Neural crest cell (in vitro differentiated cells): ENCODE measurements at regions not wholly inside any gene's neighbourhood (a gene's known extent, or its start where the extent isn't known, plus 50 kb on each side); places are given as distances from the start of the nearest gene placed in this dataset.

Experiments
- DNase-seq: peaks from one replicate; pipeline ENCODE4 v3.0.0; 2021; ENCODE audit warnings: low read depth, mixed read lengths, low spot score
- H3K27ac Mint-ChIP-seq: one replicate; pipeline ENCODE4 v1.8.0; 2021; ENCODE audit warnings: mild to moderate bottlenecking, mixed read lengths; ENCODE audit not compliant: unreplicated experiment
- H3K27me3 Mint-ChIP-seq: 2 replicates; pipeline ENCODE4 v1.8.0; 2021; ENCODE audit warnings: low read depth, mild to moderate bottlenecking, mixed read lengths
- H3K36me3 Mint-ChIP-seq: 2 replicates; pipeline ENCODE4 v1.8.0; 2021; ENCODE audit warnings: low read depth, mild to moderate bottlenecking, mixed read lengths
- H3K4me1 Mint-ChIP-seq: 2 replicates; pipeline ENCODE4 v1.8.0; 2021; ENCODE audit warnings: mixed read lengths
- H3K4me3 Mint-ChIP-seq: one replicate; pipeline ENCODE4 v1.8.0; 2021; ENCODE audit warnings: mild to moderate bottlenecking, mixed read lengths
- H3K9me3 Mint-ChIP-seq: 2 replicates; pipeline ENCODE4 v1.8.0; 2021; ENCODE audit warnings: mixed read lengths
- CTCF ChIP-seq: fragments of 200-600 bp; sonication (generic); conservative IDR thresholded peaks from 2 replicates; pipeline ENCODE4 v1.5.0; 2021; ENCODE audit warnings: antibody characterized with exemption, mild to moderate bottlenecking

GRCh38 chr13:94860981-94861407 is 148.6 kb upstream of the SOX21 start:
- DNase-seq: no peak
- peaks cover 29% of the 10 kb centered on the region for H3K4me1 Mint-ChIP-seq
- H3K9me3 Mint-ChIP-seq: no peaks in the 10 kb centered on the region
- peaks cover 9% of the 10 kb centered on the region for H3K27me3 Mint-ChIP-seq
- no peaks in the 10 kb centered on the region for H3K36me3 Mint-ChIP-seq
- no peak overlapping the region for H3K4me3 Mint-ChIP-seq
- no peak overlapping the region for H3K27ac Mint-ChIP-seq
- no peak for TF ChIP-seq CTCF

GRCh38 chr13:94859811-94860210 is 147.5 kb upstream of the SOX21 start:
- H3K27ac Mint-ChIP-seq: no peak overlapping the region
- H3K4me1 Mint-ChIP-seq: peaks cover 29% of the 10 kb centered on the region
- H3K9me3 Mint-ChIP-seq: no peaks in the 10 kb centered on the region
- no peak for TF ChIP-seq CTCF
- H3K36me3 Mint-ChIP-seq: no peaks in the 10 kb centered on the region
- no peak for DNase-seq
- no peak overlapping the region for H3K4me3 Mint-ChIP-seq
- H3K27me3 Mint-ChIP-seq: peaks cover 6% of the 10 kb centered on the region

GRCh38 chr13:94859278-94859691 is 146.9 kb upstream of the SOX21 start:
- Mint-ChIP-seq H3K27me3 (peaks cover 6% of the 10 kb centered on the region), H3K9me3 (no peaks in the 10 kb centered on the region), H3K4me3 (no peak overlapping the region), H3K27ac (no peak overlapping the region), H3K4me1 (peaks cover 29% of the 10 kb centered on the region), H3K36me3 (no peaks in the 10 kb centered on the region)
- no peak for TF ChIP-seq CTCF
- no peak for DNase-seq

GRCh38 chr13:94858856-94859255 is 146.5 kb upstream of the SOX21 start:
- no peaks in the 10 kb centered on the region for H3K36me3 Mint-ChIP-seq
- no peak for DNase-seq
- no peaks in the 10 kb centered on the region for H3K9me3 Mint-ChIP-seq
- peaks cover 29% of the 10 kb centered on the region for H3K4me1 Mint-ChIP-seq
- H3K27me3 Mint-ChIP-seq: peaks cover 6% of the 10 kb centered on the region
- no peak overlapping the region for H3K27ac Mint-ChIP-seq
- TF ChIP-seq CTCF: no peak
- H3K4me3 Mint-ChIP-seq: no peak overlapping the region

- DNase-seq: no peak
- Mint-ChIP-seq H3K27me3 (no peaks in the 10 kb centered on the region), H3K4me3 (no peak overlapping the region), H3K36me3 (no peaks in the 10 kb centered on the region), H3K4me1 (peaks cover 21% of the 10 kb centered on the region), H3K9me3 (peaks cover 8% of the 10 kb centered on the region), H3K27ac (no peak overlapping the region)
- TF ChIP-seq CTCF: no peak
These were observed 142.3 kb upstream of the SOX21 start for GRCh38 chr13:94854688-94855087.

- no peak overlapping the region for H3K27ac Mint-ChIP-seq
- no peaks in the 10 kb centered on the region for H3K27me3 Mint-ChIP-seq
- no peak overlapping the region for H3K4me3 Mint-ChIP-seq
- peaks cover 13% of the 10 kb centered on the region for H3K4me1 Mint-ChIP-seq
- no peak for DNase-seq
- H3K36me3 Mint-ChIP-seq: no peaks in the 10 kb centered on the region
- H3K9me3 Mint-ChIP-seq: peaks cover 8% of the 10 kb centered on the region
- no peak for TF ChIP-seq CTCF
These were observed 139.2 kb upstream of the SOX21 start for GRCh38 chr13:94851576-94851975.
